GM12865 (cell line): ENCODE measurements at regions not wholly inside any gene's neighbourhood (a gene's known extent, or its start where the extent isn't known, plus 50 kb on each side); places are given as distances from the start of the nearest gene placed in this dataset.

ENCODE experiments used
- DNase-seq: peaks from one replicate; pipeline ENCODE4 v3.0.0; 2010; ENCODE audit warnings: low read depth
- H3K4me3 ChIP-seq: 2 replicates; pipeline ENCODE4 v1.5.1; 2011; ENCODE audit warnings: mild to moderate bottlenecking, low read depth, low read length, control low read depth
- CTCF ChIP-seq: IDR thresholded peaks from 2 replicates; pipeline ENCODE4 v1.5.1; 2011; ENCODE audit warnings: low read length, control low read depth, low read depth, inconsistent platforms; ENCODE audit not compliant: insufficient read depth; ENCODE audit errors: missing control alignments

GRCh38 chr21:20627594-20627993 lies 370.6 kb upstream of the NCAM2 start:
- no peak for DNase-seq
- no peak overlapping the region for H3K4me3 ChIP-seq
- no peak for TF ChIP-seq CTCF

GRCh38 chr21:20631633-20632032 lies 366.6 kb upstream of the NCAM2 start:
- no peak for DNase-seq
- no peak for TF ChIP-seq CTCF
- H3K4me3 ChIP-seq, result no peak overlapping the region

GRCh38 chr21:20639026-20639425 lies 359.2 kb upstream of the NCAM2 start:
- no peak for DNase-seq
- H3K4me3 ChIP-seq, result no peak overlapping the region
- TF ChIP-seq CTCF, result no peak

- no peak overlapping the region for H3K4me3 ChIP-seq
- DNase-seq, result no peak
- no peak for TF ChIP-seq CTCF
These were observed 357.0 kb upstream of the NCAM2 start for GRCh38 chr21:20641241-20641640.

GRCh38 chr21:20642681-20643080 lies 355.5 kb upstream of the NCAM2 start:
- TF ChIP-seq CTCF, result no peak
- no peak overlapping the region for H3K4me3 ChIP-seq
- DNase-seq, result no peak

GRCh38 chr21:20644552-20644951 lies 353.7 kb upstream of the NCAM2 start:
- no peak for TF ChIP-seq CTCF
- no peak overlapping the region for H3K4me3 ChIP-seq
- DNase-seq, result no peak

- no peak for TF ChIP-seq CTCF
- no peak overlapping the region for H3K4me3 ChIP-seq
- no peak for DNase-seq
These were observed 352.9 kb upstream of the NCAM2 start for GRCh38 chr21:20645344-20645743.
